Chondrocyte (in vitro differentiated cells): ENCODE measurements at regions not wholly inside any gene's neighbourhood (a gene's known extent, or its start where the extent isn't known, plus 50 kb on each side); places are given as distances from the start of the nearest gene placed in this dataset.
A peak's percentile ranks its signal among the peaks of the same experiment; 100 is the strongest.

ENCODE experiments used
- DNase-seq: peaks from one replicate; pipeline ENCODE4 v3.0.0; 2021; ENCODE audit warnings: mixed read lengths, low spot score
- H3K27ac Mint-ChIP-seq: one replicate; pipeline ENCODE4 v1.8.0; 2021; ENCODE audit warnings: mild to moderate bottlenecking, moderate library complexity, mixed read lengths; ENCODE audit not compliant: unreplicated experiment
- H3K27me3 Mint-ChIP-seq: 2 replicates; pipeline ENCODE4 v1.8.0; 2021; ENCODE audit warnings: low read depth, mixed read lengths
- H3K36me3 Mint-ChIP-seq: 2 replicates; pipeline ENCODE4 v1.8.0; 2021; ENCODE audit warnings: low read depth, mixed read lengths
- H3K4me1 Mint-ChIP-seq: 2 replicates; pipeline ENCODE4 v1.8.0; 2021; ENCODE audit warnings: low read depth, mild to moderate bottlenecking, mixed read lengths
- H3K4me3 Mint-ChIP-seq: one replicate; pipeline ENCODE4 v1.8.0; 2021; ENCODE audit warnings: mild to moderate bottlenecking, moderate library complexity, mixed read lengths; ENCODE audit not compliant: unreplicated experiment
- H3K9me3 Mint-ChIP-seq: 2 replicates; pipeline ENCODE4 v1.8.0; 2021; ENCODE audit warnings: low read depth, mixed read lengths
- TF ChIP-seq, protein P1 (sequence below): fragments of 200-600 bp; sonication (generic); IDR thresholded peaks from 2 replicates; pipeline ENCODE4 v1.5.0; 2021; ENCODE audit warnings: antibody characterized with exemption, mild to moderate bottlenecking, moderate library complexity

GRCh38 chr4:138841343-138841742 lies 174.2 kb upstream of the NOCT start:
- peaks cover 4% of the 10 kb centered on the region for H3K27me3 Mint-ChIP-seq
- no peak overlapping the region for H3K27ac Mint-ChIP-seq
- peaks cover under 1% of the 10 kb centered on the region for H3K4me1 Mint-ChIP-seq
- no peak overlapping the region for H3K4me3 Mint-ChIP-seq
- no peak for DNase-seq
- no peaks in the 10 kb centered on the region for H3K36me3 Mint-ChIP-seq
- H3K9me3 Mint-ChIP-seq = no peaks in the 10 kb centered on the region
- TF ChIP-seq, protein P1, sequence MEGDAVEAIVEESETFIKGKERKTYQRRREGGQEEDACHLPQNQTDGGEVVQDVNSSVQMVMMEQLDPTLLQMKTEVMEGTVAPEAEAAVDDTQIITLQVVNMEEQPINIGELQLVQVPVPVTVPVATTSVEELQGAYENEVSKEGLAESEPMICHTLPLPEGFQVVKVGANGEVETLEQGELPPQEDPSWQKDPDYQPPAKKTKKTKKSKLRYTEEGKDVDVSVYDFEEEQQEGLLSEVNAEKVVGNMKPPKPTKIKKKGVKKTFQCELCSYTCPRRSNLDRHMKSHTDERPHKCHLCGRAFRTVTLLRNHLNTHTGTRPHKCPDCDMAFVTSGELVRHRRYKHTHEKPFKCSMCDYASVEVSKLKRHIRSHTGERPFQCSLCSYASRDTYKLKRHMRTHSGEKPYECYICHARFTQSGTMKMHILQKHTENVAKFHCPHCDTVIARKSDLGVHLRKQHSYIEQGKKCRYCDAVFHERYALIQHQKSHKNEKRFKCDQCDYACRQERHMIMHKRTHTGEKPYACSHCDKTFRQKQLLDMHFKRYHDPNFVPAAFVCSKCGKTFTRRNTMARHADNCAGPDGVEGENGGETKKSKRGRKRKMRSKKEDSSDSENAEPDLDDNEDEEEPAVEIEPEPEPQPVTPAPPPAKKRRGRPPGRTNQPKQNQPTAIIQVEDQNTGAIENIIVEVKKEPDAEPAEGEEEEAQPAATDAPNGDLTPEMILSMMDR = no peak

GRCh38 chr4:138838251-138838650 lies 177.3 kb upstream of the NOCT start:
- Mint-ChIP-seq H3K27me3 (peaks cover 4% of the 10 kb centered on the region), H3K4me1 (peaks cover 14% of the 10 kb centered on the region), H3K9me3 (no peaks in the 10 kb centered on the region), H3K4me3 (no peak overlapping the region), H3K27ac (no peak overlapping the region), H3K36me3 (no peaks in the 10 kb centered on the region)
- no peak for DNase-seq
- TF ChIP-seq, protein P1 = no peak

DNA sequence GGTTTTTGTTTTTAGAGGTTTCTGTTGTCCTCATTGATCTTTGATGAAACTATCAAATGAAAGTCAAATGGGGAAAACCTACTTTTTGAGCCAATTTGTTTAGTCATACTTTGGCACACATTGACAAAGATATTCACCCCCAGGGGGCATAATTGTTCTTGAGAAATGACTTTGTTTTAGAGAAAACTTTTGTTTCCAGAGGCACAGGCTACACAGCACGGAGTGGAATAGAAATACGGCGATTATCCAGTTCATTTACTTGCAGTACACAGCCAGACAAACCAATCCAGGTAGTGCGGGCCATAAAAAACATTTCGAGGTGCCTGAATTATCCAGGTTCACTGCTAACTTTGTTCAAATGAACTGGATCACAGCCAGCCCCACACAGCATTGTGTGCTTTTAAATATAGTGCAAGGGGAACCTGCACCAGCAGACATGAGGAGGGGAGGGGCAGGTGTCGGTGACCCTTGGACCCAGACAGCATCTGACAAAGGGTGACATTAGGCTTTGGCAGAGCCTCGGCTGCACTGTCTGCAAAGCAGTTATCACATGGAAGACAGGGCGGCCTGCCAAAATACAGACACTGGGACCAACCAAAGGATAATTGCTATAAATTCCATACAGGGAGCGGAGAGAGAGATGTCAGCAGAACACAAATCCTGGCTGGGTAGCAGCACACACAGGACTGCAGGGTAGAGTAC lies 179.6 kb upstream of the NOCT start:
- DNase-seq = no peak
- Mint-ChIP-seq H3K4me1 (peaks cover 18% of the 10 kb centered on the region), H3K27me3 (peaks cover 4% of the 10 kb centered on the region), H3K4me3 (no peak overlapping the region), H3K9me3 (no peaks in the 10 kb centered on the region), H3K36me3 (no peaks in the 10 kb centered on the region), H3K27ac (no peak overlapping the region)
- TF ChIP-seq, protein P1 = peak; percentile 32

DNA sequence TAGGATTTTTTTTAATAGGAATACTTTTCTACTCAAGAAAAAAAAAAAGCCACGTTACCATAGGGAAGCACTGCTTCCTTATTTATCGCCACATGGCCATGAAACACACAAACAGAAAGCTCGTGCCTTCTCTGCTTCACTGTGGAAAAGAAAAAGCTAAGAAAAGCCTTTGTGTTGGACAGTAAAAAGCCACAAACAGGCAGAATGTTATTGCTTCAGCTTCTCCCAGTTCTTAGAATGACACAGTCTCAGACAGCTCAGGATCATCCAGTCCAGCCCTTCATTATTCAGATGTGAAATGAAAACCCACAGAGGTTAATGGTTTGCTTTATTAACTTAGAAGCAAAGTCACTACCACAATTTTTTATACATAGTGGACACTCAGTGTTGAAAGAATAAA lies 181.6 kb upstream of the NOCT start:
- Mint-ChIP-seq H3K4me1 (peaks cover 18% of the 10 kb centered on the region), H3K4me3 (no peak overlapping the region), H3K27me3 (no peaks in the 10 kb centered on the region), H3K27ac (no peak overlapping the region), H3K9me3 (no peaks in the 10 kb centered on the region), H3K36me3 (no peaks in the 10 kb centered on the region)
- DNase-seq = no peak
- TF ChIP-seq, protein P1 = no peak

- TF ChIP-seq, protein P1 = no peak
- Mint-ChIP-seq H3K9me3 (no peaks in the 10 kb centered on the region), H3K27ac (no peak overlapping the region), H3K4me1 (peaks cover 18% of the 10 kb centered on the region), H3K36me3 (no peaks in the 10 kb centered on the region), H3K27me3 (no peaks in the 10 kb centered on the region), H3K4me3 (no peak overlapping the region)
- DNase-seq = no peak
These were observed 183.0 kb upstream of the NOCT start for GRCh38 chr4:138832563-138832962.
